Neural cell (in vitro differentiated cells): ENCODE measurements at regions not wholly inside any gene's neighbourhood (a gene's known extent, or its start where the extent isn't known, plus 50 kb on each side); places are given as distances from the start of the nearest gene placed in this dataset.

Source experiments
- EP300 ChIP-seq: fragments of 450-650 bp; conservative IDR thresholded peaks from 2 replicates; pipeline ENCODE4 v1.6.1; 2014; ENCODE audit warnings: antibody characterized with exemption, mild to moderate bottlenecking, moderate library complexity; ENCODE audit not compliant: poor library complexity, severe bottlenecking
- EZH2 ChIP-seq: fragments of 200-600, 300-800 bp; shearing (Covaris generic), sonication (generic); IDR thresholded peaks from 2 replicates; pipeline ENCODE4 v1.6.1; 2014; ENCODE audit warnings: antibody characterized with exemption, low read length, borderline replicate concordance, mild to moderate bottlenecking; ENCODE audit not compliant: insufficient read depth, poor library complexity, severe bottlenecking
- MXI1 ChIP-seq: fragments of 450-650 bp; conservative IDR thresholded peaks from 2 replicates; pipeline ENCODE4 v1.6.1; 2014; ENCODE audit warnings: antibody characterized with exemption, mild to moderate bottlenecking; ENCODE audit not compliant: poor library complexity, severe bottlenecking
- POLR2AphosphoS5 ChIP-seq: IDR thresholded peaks from 2 replicates; pipeline ENCODE4 v1.6.1; 2012
- RAD21 ChIP-seq: fragments of 450-650 bp; conservative IDR thresholded peaks from 2 replicates; pipeline ENCODE4 v1.6.1; 2014; ENCODE audit warnings: antibody characterized with exemption, mild to moderate bottlenecking, moderate library complexity
- REST ChIP-seq: IDR thresholded peaks from 2 replicates; pipeline ENCODE4 v1.6.1; 2012; ENCODE audit warnings: borderline replicate concordance
- SMC3 ChIP-seq: fragments of 450-650 bp; conservative IDR thresholded peaks from 2 replicates; pipeline ENCODE4 v1.6.1; 2014; ENCODE audit warnings: antibody characterized with exemption, mild to moderate bottlenecking, moderate library complexity; ENCODE audit not compliant: poor library complexity
- TF ChIP-seq, protein P1 (sequence below): fragments of 450-650 bp; IDR thresholded peaks from 2 replicates; pipeline ENCODE4 v1.5.1; 2014; ENCODE audit warnings: antibody characterized with exemption, mild to moderate bottlenecking, moderate library complexity; ENCODE audit not compliant: poor library complexity, severe bottlenecking

GRCh38 chr7:88516429-88516828, 209.7 kb upstream of the STEAP4 start:
- TF ChIP-seq, protein P1, sequence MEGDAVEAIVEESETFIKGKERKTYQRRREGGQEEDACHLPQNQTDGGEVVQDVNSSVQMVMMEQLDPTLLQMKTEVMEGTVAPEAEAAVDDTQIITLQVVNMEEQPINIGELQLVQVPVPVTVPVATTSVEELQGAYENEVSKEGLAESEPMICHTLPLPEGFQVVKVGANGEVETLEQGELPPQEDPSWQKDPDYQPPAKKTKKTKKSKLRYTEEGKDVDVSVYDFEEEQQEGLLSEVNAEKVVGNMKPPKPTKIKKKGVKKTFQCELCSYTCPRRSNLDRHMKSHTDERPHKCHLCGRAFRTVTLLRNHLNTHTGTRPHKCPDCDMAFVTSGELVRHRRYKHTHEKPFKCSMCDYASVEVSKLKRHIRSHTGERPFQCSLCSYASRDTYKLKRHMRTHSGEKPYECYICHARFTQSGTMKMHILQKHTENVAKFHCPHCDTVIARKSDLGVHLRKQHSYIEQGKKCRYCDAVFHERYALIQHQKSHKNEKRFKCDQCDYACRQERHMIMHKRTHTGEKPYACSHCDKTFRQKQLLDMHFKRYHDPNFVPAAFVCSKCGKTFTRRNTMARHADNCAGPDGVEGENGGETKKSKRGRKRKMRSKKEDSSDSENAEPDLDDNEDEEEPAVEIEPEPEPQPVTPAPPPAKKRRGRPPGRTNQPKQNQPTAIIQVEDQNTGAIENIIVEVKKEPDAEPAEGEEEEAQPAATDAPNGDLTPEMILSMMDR: no peak
- TF ChIP-seq POLR2AphosphoS5: no peak
- TF ChIP-seq EZH2: no peak
- no peak for TF ChIP-seq MXI1
- TF ChIP-seq EP300: no peak
- TF ChIP-seq RAD21: no peak
- TF ChIP-seq REST: no peak
- TF ChIP-seq SMC3: no peak
